Vagina (tissue), 2 donors: ENCODE measurements at regions not wholly inside any gene's neighbourhood (a gene's known extent, or its start where the extent isn't known, plus 50 kb on each side); places are given as distances from the start of the nearest gene placed in this dataset.

Source experiments
- CTCF ChIP-seq, 3 experiments: fragments of 450-650 bp in 2 of 3; fragments of 200-600 bp in 1 of 3; sonication (generic) in 1 of 3; IDR thresholded peaks; one replicate each; pipeline ENCODE4 v1.5.1; 2017 to 2019; ENCODE audit warnings: antibody characterized with exemption in 3 of 3, mild to moderate bottlenecking in 2 of 3, moderate library complexity in 2 of 3
- POLR2A ChIP-seq, 2 donors: fragments of 450-650 bp; IDR thresholded peaks; one replicate each; pipeline ENCODE4 v1.6.1; 2017; ENCODE audit warnings: antibody characterized with exemption in 2 of 2, mild to moderate bottlenecking in 2 of 2, moderate library complexity in 2 of 2
- POLR2AphosphoS5 ChIP-seq, 2 donors: sonication (generic); formaldehyde crosslinking; IDR thresholded peaks; one replicate each; pipeline ENCODE4 v1.9.0; 2017; ENCODE audit warnings: antibody characterized with exemption in 2 of 2, mild to moderate bottlenecking in 2 of 2, low read depth in 1 of 2; ENCODE audit not compliant: insufficient read depth in 1 of 2

DNA sequence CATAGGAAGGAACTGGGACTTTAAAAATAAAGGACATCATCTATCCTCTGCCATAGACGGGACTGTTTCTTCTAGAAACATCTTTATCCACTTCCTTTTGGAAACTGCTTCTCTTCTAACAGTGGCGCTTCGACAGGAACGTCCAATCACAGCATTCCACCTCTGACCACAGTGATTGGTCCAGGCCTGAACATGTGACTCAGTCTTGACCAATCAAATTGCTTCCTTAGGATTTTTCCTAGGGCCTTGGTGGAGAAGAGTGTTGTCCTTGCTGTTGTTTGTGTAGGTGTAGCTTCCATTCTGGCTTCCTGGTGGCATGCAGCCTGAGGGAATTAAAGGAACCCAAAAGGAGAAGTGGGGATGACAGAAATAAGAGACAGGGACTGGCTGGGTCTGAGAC lies 182.4 kb upstream of the TBX3 start:
- TF ChIP-seq CTCF (IDR thresholded peaks at IDR 0.05) (no peak), POLR2A (IDR thresholded peaks at IDR 0.05) (no peak), POLR2AphosphoS5 (IDR thresholded peaks at IDR 0.05; ENCODE audit: insufficient read depth in 1 of 2, low read depth in 1 of 2) (no peak)
